GM12873 (cell line): ENCODE measurements at regions not wholly inside any gene's neighbourhood (a gene's known extent, or its start where the extent isn't known, plus 50 kb on each side); places are given as distances from the start of the nearest gene placed in this dataset.

Source experiments
- CTCF ChIP-seq: IDR thresholded peaks from 2 replicates; pipeline ENCODE4 v1.5.1; 2012; ENCODE audit warnings: low read depth, mild to moderate bottlenecking, moderate library complexity, low read length, control low read depth; ENCODE audit not compliant: insufficient read depth; ENCODE audit errors: missing control alignments

- no peak for TF ChIP-seq CTCF
These were observed 226.6 kb upstream of the ASIC2 start for GRCh38 chr17:33519692-33520091.

- peak; percentile 90 for TF ChIP-seq CTCF
These were observed 227.6 kb upstream of the ASIC2 start for GRCh38 chr17:33520426-33521330.

- TF ChIP-seq CTCF = peak; percentile 40
These were observed 228.7 kb upstream of the ASIC2 start for GRCh38 chr17:33521784-33522183.

GRCh38 chr17:33522623-33523022, 229.5 kb upstream of the ASIC2 start:
- TF ChIP-seq CTCF = no peak

GRCh38 chr17:33523577-33523981, 230.5 kb upstream of the ASIC2 start:
- no peak for TF ChIP-seq CTCF

GRCh38 chr17:33525186-33525585, 232.1 kb upstream of the ASIC2 start:
- no peak for TF ChIP-seq CTCF

- no peak for TF ChIP-seq CTCF
These were observed 233.6 kb upstream of the ASIC2 start for GRCh38 chr17:33526717-33527116.
